Suprapubic skin (tissue), 4 donors: ENCODE measurements at regions not wholly inside any gene's neighbourhood (a gene's known extent, or its start where the extent isn't known, plus 50 kb on each side); places are given as distances from the start of the nearest gene placed in this dataset.

ENCODE experiments used
- DNase-seq, 2 donors: peaks; one replicate each; pipeline ENCODE4 v3.0.0-alpha.2; 2019; ENCODE audit warnings: low spot score in 2 of 2
- H3K27ac ChIP-seq: fragments of 200-600 bp; sonication (generic); one replicate; pipeline ENCODE4 v1.5.1; 2019
- H3K27me3 ChIP-seq: fragments of 200-600 bp; sonication (generic); one replicate; pipeline ENCODE4 v1.5.1; 2019
- H3K36me3 ChIP-seq: fragments of 200-600 bp; sonication (generic); one replicate; pipeline ENCODE4 v1.5.1; 2019
- H3K4me1 ChIP-seq: fragments of 200-600 bp; sonication (generic); one replicate; pipeline ENCODE4 v1.5.1; 2019
- H3K4me3 ChIP-seq: fragments of 200-600 bp; sonication (generic); one replicate; pipeline ENCODE4 v1.5.1; 2019; ENCODE audit warnings: mild to moderate bottlenecking
- H3K9me3 ChIP-seq: fragments of 200-600 bp; sonication (generic); one replicate; pipeline ENCODE4 v1.5.1; 2019
- CTCF ChIP-seq, 2 donors: fragments of 200-600 bp in 1 of 2; fragments of 450-650 bp in 1 of 2; sonication (generic) in 1 of 2; IDR thresholded peaks; one replicate each; pipeline ENCODE4 v1.5.1; 2016 to 2019; ENCODE audit warnings: antibody characterized with exemption in 2 of 2, mild to moderate bottlenecking in 1 of 2, moderate library complexity in 1 of 2
- EP300 ChIP-seq: sonication (generic); formaldehyde crosslinking; IDR thresholded peaks from one replicate; pipeline ENCODE4 v1.6.1; 2017; ENCODE audit warnings: antibody characterized with exemption
- POLR2A ChIP-seq, 2 donors: fragments of 450-650 bp; IDR thresholded peaks; one replicate each; pipeline ENCODE4 v1.6.1; 2017; ENCODE audit warnings: antibody characterized with exemption in 2 of 2, mild to moderate bottlenecking in 2 of 2, moderate library complexity in 2 of 2
- POLR2AphosphoS5 ChIP-seq, 3 donors: sonication (generic); formaldehyde crosslinking; IDR thresholded peaks; one replicate each; pipeline ENCODE4 v1.6.1; 2017; ENCODE audit warnings: antibody characterized with exemption in 3 of 3
- WGBS: methylation state at CpG from one replicate; pipeline ENCODE4 v1.1.5; 2018; 5-methylcytosine and 5-hydroxymethylcytosine counted together

- Histone ChIP-seq H3K27ac (no peak overlapping the region), H3K4me3 (no peak overlapping the region)
- DNase-seq: no peak
Measured at GRCh38 chr12:18967814-18968213, 161.7 kb upstream of the PLEKHA5 start.

DNA sequence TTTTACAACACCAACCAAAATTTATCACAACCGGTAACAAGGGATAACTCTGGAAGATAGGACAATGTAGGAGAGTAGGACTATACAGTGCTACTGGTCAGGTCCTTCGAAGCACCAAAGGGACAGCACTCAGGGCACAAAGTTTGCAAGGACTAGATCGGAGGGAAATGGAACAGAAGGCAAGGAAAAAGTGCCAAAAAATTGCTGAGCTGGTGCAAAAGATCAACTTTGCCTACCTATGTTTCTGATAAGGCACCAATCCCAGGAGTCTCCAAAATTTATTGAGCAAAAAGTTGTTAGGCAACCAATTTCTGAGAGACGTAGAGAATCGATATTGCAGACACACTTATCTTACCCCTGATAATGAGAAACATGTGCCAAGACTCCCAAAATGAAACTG is 160.0 kb upstream of the PLEKHA5 start:
- Histone ChIP-seq H3K4me1 (no peaks in the 10 kb centered on the region), H3K27ac (no peak overlapping the region), H3K36me3 (no peaks in the 10 kb centered on the region), H3K4me3 (no peak overlapping the region), H3K9me3 (no peaks in the 10 kb centered on the region), H3K27me3 (no peaks in the 10 kb centered on the region)
- 78% methylated on average over 5 of the region's 5 CpGs for WGBS
- TF ChIP-seq POLR2A (IDR thresholded peaks at IDR 0.05): no peak
- TF ChIP-seq POLR2AphosphoS5 (IDR thresholded peaks at IDR 0.05): no peak
- TF ChIP-seq CTCF (IDR thresholded peaks at IDR 0.05): no peak
- no peak for TF ChIP-seq EP300
- no peak for DNase-seq

More at GRCh38 chr12:18967814-18968213, 161.7 kb upstream of the PLEKHA5 start:
- H3K36me3 ChIP-seq: no peaks in the 10 kb centered on the region
- no peaks in the 10 kb centered on the region for H3K4me1 ChIP-seq
- no peaks in the 10 kb centered on the region for H3K27me3 ChIP-seq
- WGBS: 68% methylated on average over 3 of the region's 3 CpGs
- no peak for TF ChIP-seq POLR2AphosphoS5 (IDR thresholded peaks at IDR 0.05)
- TF ChIP-seq EP300: no peak
- H3K9me3 ChIP-seq: no peaks in the 10 kb centered on the region

GRCh38 chr12:18970603-18971002 is 158.9 kb upstream of the PLEKHA5 start:
- no peak for DNase-seq
- Histone ChIP-seq H3K4me3 (no peak overlapping the region), H3K27ac (no peak overlapping the region), H3K9me3 (no peaks in the 10 kb centered on the region), H3K36me3 (no peaks in the 10 kb centered on the region), H3K27me3 (no peaks in the 10 kb centered on the region), H3K4me1 (no peaks in the 10 kb centered on the region)
- WGBS: 87% methylated on average over 6 of the region's 6 CpGs
- TF ChIP-seq EP300 (no peak), POLR2AphosphoS5 (IDR thresholded peaks at IDR 0.05) (no peak), CTCF (IDR thresholded peaks at IDR 0.05) (no peak), POLR2A (IDR thresholded peaks at IDR 0.05) (no peak)

DNA sequence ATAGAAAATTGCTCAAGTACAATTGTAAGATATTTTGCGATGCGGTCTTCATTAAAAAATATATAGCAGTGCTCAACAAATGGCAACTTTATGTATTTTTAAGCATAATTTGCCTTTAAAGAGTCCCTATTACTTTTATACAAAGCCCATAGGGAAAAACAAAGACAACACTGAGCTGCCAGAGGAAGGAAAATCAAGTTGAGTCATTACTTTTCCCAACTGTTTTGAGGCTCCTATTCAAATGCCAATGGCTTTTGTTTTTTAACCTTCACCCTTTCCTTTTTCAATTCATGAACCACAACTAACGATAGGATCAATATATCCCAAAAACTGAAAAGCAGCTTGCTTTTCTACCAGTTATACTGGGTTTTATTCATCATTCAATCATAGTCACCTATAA is 157.6 kb upstream of the PLEKHA5 start:
- DNase-seq: no peak
- no peaks in the 10 kb centered on the region for H3K27me3 ChIP-seq
- no peaks in the 10 kb centered on the region for H3K4me1 ChIP-seq
- no peak overlapping the region for H3K27ac ChIP-seq
- TF ChIP-seq CTCF (IDR thresholded peaks at IDR 0.05): no peak
- no peak for TF ChIP-seq POLR2AphosphoS5 (IDR thresholded peaks at IDR 0.05)
- WGBS: 86% methylated on average over 3 of the region's 3 CpGs
- no peak overlapping the region for H3K4me3 ChIP-seq
- no peaks in the 10 kb centered on the region for H3K9me3 ChIP-seq
- no peaks in the 10 kb centered on the region for H3K36me3 ChIP-seq

- H3K4me1 ChIP-seq: no peaks in the 10 kb centered on the region
- no peak overlapping the region for H3K27ac ChIP-seq
- TF ChIP-seq CTCF (IDR thresholded peaks at IDR 0.05): no peak
- no peak for TF ChIP-seq POLR2AphosphoS5 (IDR thresholded peaks at IDR 0.05)
- TF ChIP-seq EP300: no peak
- no peak for TF ChIP-seq POLR2A (IDR thresholded peaks at IDR 0.05)
- no peaks in the 10 kb centered on the region for H3K36me3 ChIP-seq
- peaks cover 5% of the 10 kb centered on the region for H3K9me3 ChIP-seq
- WGBS: 74% methylated on average over 3 of the region's 3 CpGs
- no peaks in the 10 kb centered on the region for H3K27me3 ChIP-seq
- DNase-seq: no peak
- H3K4me3 ChIP-seq: no peak overlapping the region
Measured at GRCh38 chr12:18975933-18976332, 153.6 kb upstream of the PLEKHA5 start.

DNA sequence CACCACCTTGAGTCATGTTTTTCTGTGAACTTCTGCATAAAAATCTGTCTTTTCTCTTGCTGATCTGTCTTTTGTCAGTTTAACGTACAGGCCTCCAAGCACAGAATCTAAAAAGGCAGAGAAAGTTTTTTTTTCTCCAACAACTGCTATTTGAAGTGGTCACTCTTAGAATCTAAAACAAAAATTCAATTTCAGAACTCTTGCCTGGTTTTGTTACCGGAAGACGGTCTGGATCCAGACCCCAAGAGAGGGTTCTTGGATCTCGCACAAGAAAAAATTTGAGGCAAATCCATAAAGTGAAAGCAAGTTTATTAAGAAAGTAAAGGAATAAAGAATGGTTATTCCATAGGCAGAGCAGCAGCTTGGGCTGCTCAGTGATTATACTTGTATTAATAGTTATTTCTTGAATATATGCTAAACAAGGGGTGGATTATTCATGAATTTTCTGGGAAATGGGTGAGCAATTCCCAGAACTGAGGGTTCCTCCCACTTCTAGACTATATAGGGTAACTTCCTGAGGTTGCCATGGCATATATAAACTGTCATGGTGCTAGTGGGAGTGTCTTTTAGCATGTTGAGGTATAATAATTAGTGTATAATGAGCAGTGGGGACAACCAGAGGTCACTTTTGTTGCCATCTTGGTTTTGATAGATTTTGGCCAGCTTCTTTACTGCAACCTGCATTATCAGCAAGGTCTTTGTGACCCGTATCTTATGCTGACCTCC is 150.0 kb upstream of the PLEKHA5 start:
- TF ChIP-seq EP300: no peak
- TF ChIP-seq CTCF (IDR thresholded peaks at IDR 0.05): no peak
- TF ChIP-seq POLR2AphosphoS5 (IDR thresholded peaks at IDR 0.05): no peak
- Histone ChIP-seq H3K27me3 (no peaks in the 10 kb centered on the region), H3K36me3 (no peaks in the 10 kb centered on the region), H3K4me1 (no peaks in the 10 kb centered on the region), H3K4me3 (no peak overlapping the region), H3K27ac (no peak overlapping the region), H3K9me3 (peaks cover 5% of the 10 kb centered on the region)
- WGBS: 89% methylated on average over 5 of the region's 5 CpGs
- no peak for DNase-seq
